HepG2 (cell line): ENCODE measurements at regions not wholly inside any gene's neighbourhood (a gene's known extent, or its start where the extent isn't known, plus 50 kb on each side); places are given as distances from the start of the nearest gene placed in this dataset.
"Not testable (repeated sequence)": the region's sequence is repeated elsewhere in the genome, so short reads cannot be mapped to it uniquely, and the experiment has no call there.

Experiments used
- ATAC-seq: fragments of 200-7000 bp; cut with Tn5 transposase; 3 replicates; pipeline ENCODE4 v1.9.1; 2020; ENCODE audit warnings: mild to moderate bottlenecking, moderate library complexity
- BruUV-seq: library from RNA; stranded (reverse); fragments of 400-500 nt; replicated peaks from 2 replicates; lab custom pipeline; 2021; lab: Mats Ljungman, UMichigan
- CTCF ChIA-PET: fragments of 300-600 bp; formaldehyde crosslinking; extraction: SDS; loops from one replicate; lab custom pipeline; 2021; ENCODE audit warnings: low total read pairs, inconsistent platforms, low intra/inter-chr PET ratio; lab: Yijun Ruan, JAX
- POLR2A ChIA-PET: fragments of 350-600 bp; sonication (Branson Sonifier 250); formaldehyde crosslinking; loops from one replicate; lab custom pipeline; 2020; ENCODE audit warnings: antibody characterized with exemption, inconsistent platforms; lab: Yijun Ruan, JAX
- DNase-seq: peaks from one replicate; pipeline ENCODE4 v3.0.0-alpha.2; 2015; ENCODE audit warnings: low spot score
- FAIRE-seq: peaks from 3 replicates; lab custom pipeline; 2011; peaks lifted over from hg19 to GRCh38; lab: Jason Lieb, UNC
- H2AFZ ChIP-seq: one replicate; pipeline ENCODE4 v1.6.1; 2011; ENCODE audit warnings: low read length, inconsistent platforms
- H3K27ac ChIP-seq: fragments of 300-600 bp; 3 replicates; pipeline ENCODE4 v1.8.0; 2011; ENCODE audit warnings: mixed run types, mild to moderate bottlenecking, mixed read lengths, low read length, inconsistent platforms; ENCODE audit not compliant: insufficient read depth; ENCODE audit errors: extremely low read length
- H3K27me3 ChIP-seq, 2 experiments: fragments of 200-600 bp in 1 of 2; 2 replicates in 1 of 2; 3 replicates in 1 of 2; pipeline versions ENCODE4 v1.6.0 to v1.8.0; 2011; ENCODE audit warnings: low read length in 2 of 2, mild to moderate bottlenecking in 2 of 2, moderate library complexity in 2 of 2, inconsistent platforms in 1 of 2; ENCODE audit not compliant: insufficient read depth in 2 of 2, control insufficient read depth in 1 of 2
- H3K36me3 ChIP-seq, 2 experiments: fragments of 200-600 bp in 1 of 2; replicated peaks in 1 of 2; 2 replicates in 1 of 2; 3 replicates in 1 of 2; pipeline versions ENCODE4 v1.5.1 to v1.8.0; 2011; ENCODE audit warnings: low read length in 2 of 2, inconsistent platforms in 1 of 2; ENCODE audit not compliant: insufficient read depth in 2 of 2, control insufficient read depth in 1 of 2
- H3K4me1 ChIP-seq: 2 replicates; pipeline ENCODE4 v1.5.1; 2012; ENCODE audit warnings: low read length, inconsistent platforms; ENCODE audit not compliant: insufficient read depth
- H3K4me2 ChIP-seq: 2 replicates; pipeline ENCODE4 v1.6.0; 2011; ENCODE audit warnings: low read depth, low read length, inconsistent platforms
- H3K4me3 ChIP-seq, 3 experiments: fragments of 200-600 bp in 1 of 3; sonication (generic), shearing (Covaris generic) in 1 of 3; replicated peaks in 1 of 3; 2 replicates each; pipeline ENCODE4 v1.5.1; 2011 to 2016; ENCODE audit warnings: low read length in 3 of 3, inconsistent platforms in 2 of 3, low read depth in 2 of 3, mild to moderate bottlenecking in 2 of 3, control low read depth in 1 of 3, mixed read lengths in 1 of 3; ENCODE audit not compliant: insufficient read depth in 1 of 3
- H3K79me2 ChIP-seq: one replicate; pipeline ENCODE4 v1.6.1; 2011; ENCODE audit warnings: low read length, inconsistent platforms; ENCODE audit not compliant: insufficient read depth
- H3K9ac ChIP-seq: 2 replicates; pipeline ENCODE4 v1.6.0; 2011; ENCODE audit warnings: mild to moderate bottlenecking, low read depth, low read length, inconsistent platforms; ENCODE audit not compliant: insufficient read depth
- H3K9me3 ChIP-seq: 2 replicates; pipeline ENCODE4 v1.5.1; 2012; ENCODE audit warnings: mild to moderate bottlenecking, low read length
- H4K20me1 ChIP-seq: 2 replicates; pipeline ENCODE4 v1.6.0; 2011; ENCODE audit warnings: inconsistent platforms, mild to moderate bottlenecking, low read length, moderate library complexity; ENCODE audit not compliant: insufficient read depth
- FOSL2 ChIP-seq: sonication (generic); formaldehyde crosslinking; IDR thresholded peaks from 2 replicates; pipeline ENCODE4 v1.4.0; 2020; ENCODE audit warnings: missing genetic modification reagents
- MAFF ChIP-seq: IDR thresholded peaks from 2 replicates; pipeline ENCODE4 v1.6.1; 2011; ENCODE audit warnings: low read depth, low read length, improper control_type of control experiment
- MAFK ChIP-seq, 2 experiments: IDR thresholded peaks in 1 of 2; conservative IDR thresholded peaks in 1 of 2; 2 replicates each; pipeline ENCODE4 v1.6.1; 2011; ENCODE audit warnings: improper control_type of control experiment in 2 of 2, low read length in 2 of 2
- ZBTB46 ChIP-seq: sonication (generic); formaldehyde crosslinking; IDR thresholded peaks from 2 replicates; pipeline ENCODE4 v1.4.0; 2020; ENCODE audit warnings: mild to moderate bottlenecking, missing genetic modification reagents, borderline replicate concordance
- ZNF30 ChIP-seq: sonication (generic); formaldehyde crosslinking; IDR thresholded peaks from 2 replicates; pipeline ENCODE4 v1.5.0; 2020; ENCODE audit warnings: mild to moderate bottlenecking, missing genetic modification reagents
- ZNF878 ChIP-seq: sonication (generic); formaldehyde crosslinking; IDR thresholded peaks from 2 replicates; pipeline ENCODE4 v1.8.1; 2023; ENCODE audit warnings: mild to moderate bottlenecking, missing genetic modification reagents, moderate library complexity
- WGBS: methylation state at CpG from one replicate; pipeline ENCODE4 v1.1.6; 2017; ENCODE audit warnings: low lambda C conversion rate; 5-methylcytosine and 5-hydroxymethylcytosine counted together
- in situ Hi-C: cut with HindIII; loops from 2 replicates; pipeline ENCODE4 v1.10.0; 2017; ENCODE audit warnings: low pct_unique_long_range_greater_than_20kb; ENCODE audit not compliant: extremely low pct_ligation_motif_present
- intact Hi-C: fragments of 100-400 bp; cut with micrococcal nuclease; formaldehyde crosslinking; loops from one replicate; pipeline ENCODE4 v1.10.0; 2022; ENCODE audit not compliant: unreplicated experiment

GRCh38 chr5:52017567-52017966 is 634.3 kb downstream of the ISL1 start:
- Histone ChIP-seq H2AFZ (no peak overlapping the region), H4K20me1 (no peaks in the 10 kb centered on the region), H3K27me3 (no peaks in the 10 kb centered on the region; a peak in 1 of 5 replicates), H3K36me3 (no peaks in the 10 kb centered on the region), H3K79me2 (no peaks in the 10 kb centered on the region), H3K4me3 (no peak overlapping the region), H3K4me2 (no peak overlapping the region), H3K27ac (no peak overlapping the region), H3K9me3 (no peaks in the 10 kb centered on the region), H3K9ac (no peak overlapping the region), H3K4me1 (peaks cover 5% of the 10 kb centered on the region; the same call in 1 of the 2 replicates)
- intact Hi-C loops: no loop called here
- in situ Hi-C loops: loop anchor here (25.0 kb wide), 2 partner anchors 630 to 645 kb away; partner anchors contain the start of gene ISL1
- ChIA-PET POLR2A (no interaction called here), CTCF (no interaction called here)
- DNase-seq (no peak), FAIRE-seq (no peak), ATAC-seq (no peak)
- BruUV-seq: no TSS peak
- 5% methylated on average over 2 of the region's 2 CpGs for WGBS
- peak; percentile 24; the same call in 1 of the 2 replicates for TF ChIP-seq MAFF
- TF ChIP-seq ZBTB46: no peak
- peak in 1 of 2 experiments; percentile 55; a peak in 1 of 4 replicates for TF ChIP-seq MAFK (conservative IDR thresholded peaks at IDR 0.05 in 1 of 2, IDR thresholded peaks at IDR 0.05 in 1 of 2; ENCODE audit: low read length in 2 of 2)

GRCh38 chr5:52024359-52024758 is 641.1 kb downstream of the ISL1 start:
- Histone ChIP-seq H3K9ac (no peak overlapping the region), H3K36me3 (no peaks in the 10 kb centered on the region), H3K4me3 (no peak overlapping the region), H3K27ac (no peak overlapping the region), H3K4me1 (no peaks in the 10 kb centered on the region), H3K27me3 (no peaks in the 10 kb centered on the region), H3K4me2 (no peak overlapping the region), H3K79me2 (no peaks in the 10 kb centered on the region), H2AFZ (no peak overlapping the region), H4K20me1 (no peaks in the 10 kb centered on the region), H3K9me3 (no peaks in the 10 kb centered on the region)
- intact Hi-C loops (no loop called here), in situ Hi-C loops (loop anchor here (25.0 kb wide), 2 partner anchors 637 to 638 kb away; partner anchors contain the start of gene ISL1)
- WGBS: 0% methylated on average over 3 of the region's 3 CpGs
- no TSS peak for BruUV-seq
- ATAC-seq (no peak), DNase-seq (peak; percentile 6), FAIRE-seq (no peak)
- ChIA-PET POLR2A (no interaction called here), CTCF (no interaction called here)
- TF ChIP-seq ZNF30 (CRISPR knock-in tag) (no peak), ZNF878 (CRISPR knock-in tag) (no peak), FOSL2 (CRISPR knock-in tag) (0 out of 2 replicates have a peak, but pooled peaks have one; percentile 16)

- 44% methylated on average over 7 of the region's 7 CpGs for WGBS
- H3K4me2 ChIP-seq, H3K9ac ChIP-seq, H3K36me3 ChIP-seq, FAIRE-seq, H3K9me3 ChIP-seq, POLR2A ChIA-PET, intact Hi-C loops, H3K4me3 ChIP-seq, in situ Hi-C loops, H3K27ac ChIP-seq, H3K4me1 ChIP-seq, H3K79me2 ChIP-seq, H4K20me1 ChIP-seq, CTCF ChIA-PET, DNase-seq, H3K27me3 ChIP-seq, H2AFZ ChIP-seq, ATAC-seq, BruUV-seq: not testable (repeated sequence)
These were observed 646.6 kb downstream of the ISL1 start for GRCh38 chr5:52029836-52030235.
